ENCODE measurements at regions not wholly inside any gene's neighbourhood (a gene's known extent, or its start where the extent isn't known, plus 50 kb on each side); places are given as distances from the start of the nearest gene placed in this dataset.

- no peak for TF ChIP-seq POLR2A (IDR thresholded peaks at IDR 0.05)
- TF ChIP-seq, protein P1, sequence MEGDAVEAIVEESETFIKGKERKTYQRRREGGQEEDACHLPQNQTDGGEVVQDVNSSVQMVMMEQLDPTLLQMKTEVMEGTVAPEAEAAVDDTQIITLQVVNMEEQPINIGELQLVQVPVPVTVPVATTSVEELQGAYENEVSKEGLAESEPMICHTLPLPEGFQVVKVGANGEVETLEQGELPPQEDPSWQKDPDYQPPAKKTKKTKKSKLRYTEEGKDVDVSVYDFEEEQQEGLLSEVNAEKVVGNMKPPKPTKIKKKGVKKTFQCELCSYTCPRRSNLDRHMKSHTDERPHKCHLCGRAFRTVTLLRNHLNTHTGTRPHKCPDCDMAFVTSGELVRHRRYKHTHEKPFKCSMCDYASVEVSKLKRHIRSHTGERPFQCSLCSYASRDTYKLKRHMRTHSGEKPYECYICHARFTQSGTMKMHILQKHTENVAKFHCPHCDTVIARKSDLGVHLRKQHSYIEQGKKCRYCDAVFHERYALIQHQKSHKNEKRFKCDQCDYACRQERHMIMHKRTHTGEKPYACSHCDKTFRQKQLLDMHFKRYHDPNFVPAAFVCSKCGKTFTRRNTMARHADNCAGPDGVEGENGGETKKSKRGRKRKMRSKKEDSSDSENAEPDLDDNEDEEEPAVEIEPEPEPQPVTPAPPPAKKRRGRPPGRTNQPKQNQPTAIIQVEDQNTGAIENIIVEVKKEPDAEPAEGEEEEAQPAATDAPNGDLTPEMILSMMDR (IDR thresholded peaks at IDR 0.05) = no peak
Observed at GRCh38 chr9:120214332-120214731, 365.6 kb downstream of the CDK5RAP2 start.
